ES-I3 (cell line): ENCODE measurements at regions not wholly inside any gene's neighbourhood (a gene's known extent, or its start where the extent isn't known, plus 50 kb on each side); places are given as distances from the start of the nearest gene placed in this dataset.

Experiments used
- H3K36me3 ChIP-seq: 2 replicates; pipeline ENCODE4 v1.6.1; 2013; ENCODE audit warnings: mild to moderate bottlenecking, low read length, control low read depth, moderate library complexity; ENCODE audit not compliant: insufficient read depth
- H3K4me1 ChIP-seq: 2 replicates; pipeline ENCODE4 v1.6.1; 2013; ENCODE audit warnings: mild to moderate bottlenecking, control low read depth, low read length; ENCODE audit not compliant: insufficient read depth
- H3K9ac ChIP-seq: 2 replicates; pipeline ENCODE4 v1.6.1; 2013; ENCODE audit warnings: low read depth, mild to moderate bottlenecking, low read length, moderate library complexity
- H3K9me3 ChIP-seq: 2 replicates; pipeline ENCODE4 v1.6.1; 2013; ENCODE audit warnings: mild to moderate bottlenecking, low read length, moderate library complexity; ENCODE audit not compliant: control insufficient read depth, insufficient read depth

GRCh38 chr16:85330006-85330693 lies 217.9 kb upstream of the CIBAR2 start:
- H3K4me1 ChIP-seq, result peaks cover 34% of the 10 kb centered on the region
- no peaks in the 10 kb centered on the region for H3K36me3 ChIP-seq
- H3K9me3 ChIP-seq, result no peaks in the 10 kb centered on the region
- 0 out of 2 replicates have a peak overlapping the region, but pooled peaks have one; percentile 16 for H3K9ac ChIP-seq

DNA sequence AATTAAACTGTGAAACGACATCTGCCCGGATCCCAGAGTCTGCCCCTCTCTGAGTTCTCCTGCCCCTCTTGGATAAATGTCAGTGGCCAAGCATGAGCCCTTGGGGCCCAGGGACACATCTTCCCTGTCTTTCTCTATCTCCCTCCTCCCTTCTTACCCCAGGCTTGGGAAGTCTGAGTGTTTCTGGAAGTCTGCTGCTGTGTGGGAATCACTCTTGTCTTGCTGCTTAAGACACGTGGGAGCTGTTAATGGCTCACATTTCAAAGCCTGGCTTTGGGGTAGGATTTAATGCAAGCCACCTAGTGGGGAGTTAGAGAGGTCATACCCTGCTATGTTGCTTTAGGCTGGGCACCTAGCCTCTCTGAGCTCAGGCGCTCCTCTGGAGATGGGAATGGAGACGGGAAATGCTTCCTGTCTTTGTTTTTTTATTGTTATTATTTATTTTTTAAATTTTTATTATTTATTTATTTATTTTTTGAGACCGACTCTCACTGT lies 218.5 kb upstream of the CIBAR2 start:
- H3K9ac ChIP-seq, result 0 out of 2 replicates have a peak overlapping the region, but pooled peaks have one; percentile 16

GRCh38 chr16:85331688-85332087 lies 219.4 kb upstream of the CIBAR2 start:
- Histone ChIP-seq H3K9me3 (no peaks in the 10 kb centered on the region), H3K4me1 (peaks cover 43% of the 10 kb centered on the region), H3K36me3 (no peaks in the 10 kb centered on the region), H3K9ac (no peak overlapping the region)

More for the DNA sequence above, 218.5 kb upstream of the CIBAR2 start:
- no peaks in the 10 kb centered on the region for H3K9me3 ChIP-seq
- H3K36me3 ChIP-seq, result no peaks in the 10 kb centered on the region
- peaks cover 39% of the 10 kb centered on the region for H3K4me1 ChIP-seq

DNA sequence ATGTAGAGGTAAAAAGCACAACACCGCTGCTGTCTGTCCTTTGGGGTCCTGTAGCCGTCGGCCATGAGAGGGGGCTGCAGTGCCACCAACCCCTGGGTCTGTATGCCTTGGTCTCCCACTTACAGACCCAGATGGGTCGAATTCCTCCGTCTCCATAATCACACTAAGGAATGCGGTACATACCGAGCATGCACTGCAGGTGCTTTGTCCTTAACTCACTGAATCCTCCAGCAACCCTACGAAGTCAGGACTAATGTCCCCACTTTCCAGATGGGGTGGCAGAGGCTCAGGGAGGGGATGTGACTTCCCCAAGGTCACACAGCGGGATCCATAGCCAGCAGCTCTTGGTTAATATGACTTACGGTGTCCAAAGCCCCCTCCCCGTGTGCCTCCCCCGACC lies 219.9 kb upstream of the CIBAR2 start:
- no peaks in the 10 kb centered on the region for H3K36me3 ChIP-seq
- H3K9me3 ChIP-seq, result no peaks in the 10 kb centered on the region
- no peak overlapping the region for H3K9ac ChIP-seq
- H3K4me1 ChIP-seq, result peaks cover 39% of the 10 kb centered on the region

- H3K9ac ChIP-seq, result no peak overlapping the region
- H3K36me3 ChIP-seq, result no peaks in the 10 kb centered on the region
- H3K9me3 ChIP-seq, result no peaks in the 10 kb centered on the region
- H3K4me1 ChIP-seq, result peaks cover 39% of the 10 kb centered on the region
These were observed 221.1 kb upstream of the CIBAR2 start for GRCh38 chr16:85333337-85333736.

DNA sequence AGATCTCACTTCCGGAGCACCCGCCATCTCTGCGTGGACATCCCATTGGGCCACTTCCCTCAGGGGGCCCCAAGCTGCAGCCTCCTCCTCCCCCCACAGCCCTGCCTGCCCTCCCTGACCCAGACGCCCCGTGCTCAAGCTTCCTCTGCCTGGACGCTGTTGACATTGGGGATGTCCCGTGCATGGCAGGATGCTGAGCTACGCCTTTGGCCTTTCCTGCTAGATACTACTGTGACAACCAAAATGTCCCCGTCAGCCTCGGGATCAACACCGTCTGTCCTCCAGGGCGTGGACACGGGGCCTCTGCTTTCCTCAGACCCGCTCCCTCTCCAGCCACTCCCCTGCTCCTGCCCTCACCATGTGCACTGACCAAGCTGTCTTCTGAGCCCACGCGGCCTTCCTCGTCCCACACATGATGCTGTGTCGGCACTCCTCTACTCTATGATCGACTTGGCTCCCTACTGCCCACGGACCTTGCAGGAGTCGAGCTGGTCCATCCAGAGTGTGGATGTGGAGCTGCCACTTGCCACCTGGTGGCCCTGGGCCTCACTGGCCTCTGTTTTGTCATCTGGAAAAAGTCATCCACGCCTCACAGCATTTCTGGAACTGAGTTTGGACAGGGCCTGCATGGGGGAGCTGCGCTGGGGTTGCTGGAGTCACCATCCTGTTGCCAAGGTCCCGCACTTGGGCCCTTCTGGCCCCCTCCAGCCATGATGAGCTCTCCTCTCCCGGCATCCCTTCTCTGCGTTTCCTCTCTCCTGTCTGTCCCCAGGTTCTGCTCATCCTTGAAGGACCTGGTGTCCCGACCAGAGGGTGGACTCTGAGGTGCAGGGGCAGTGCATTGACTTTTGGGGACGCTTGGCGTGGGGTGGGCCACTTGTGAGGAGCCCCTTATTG lies 221.7 kb upstream of the CIBAR2 start:
- Histone ChIP-seq H3K4me1 (peaks cover 39% of the 10 kb centered on the region), H3K9ac (no peak overlapping the region), H3K36me3 (no peaks in the 10 kb centered on the region), H3K9me3 (no peaks in the 10 kb centered on the region)

- Histone ChIP-seq H3K4me1 (peaks cover 37% of the 10 kb centered on the region), H3K9me3 (no peaks in the 10 kb centered on the region), H3K9ac (peak overlapping the region; percentile 34; the same call in 1 of the 2 replicates), H3K36me3 (no peaks in the 10 kb centered on the region)
These were observed 222.7 kb upstream of the CIBAR2 start for GRCh38 chr16:85334718-85335583.

GRCh38 chr16:85335584-85336491 lies 223.6 kb upstream of the CIBAR2 start:
- Histone ChIP-seq H3K9ac (no peak overlapping the region), H3K9me3 (no peaks in the 10 kb centered on the region), H3K36me3 (no peaks in the 10 kb centered on the region), H3K4me1 (peaks cover 30% of the 10 kb centered on the region)

GRCh38 chr16:85337910-85338637 lies 225.8 kb upstream of the CIBAR2 start:
- no peaks in the 10 kb centered on the region for H3K36me3 ChIP-seq
- H3K4me1 ChIP-seq, result peaks cover 24% of the 10 kb centered on the region
- no peaks in the 10 kb centered on the region for H3K9me3 ChIP-seq
- no peak overlapping the region for H3K9ac ChIP-seq

GRCh38 chr16:85338638-85338982 lies 226.3 kb upstream of the CIBAR2 start:
- Histone ChIP-seq H3K36me3 (no peaks in the 10 kb centered on the region), H3K9ac (no peak overlapping the region), H3K9me3 (no peaks in the 10 kb centered on the region), H3K4me1 (peaks cover 23% of the 10 kb centered on the region)

DNA sequence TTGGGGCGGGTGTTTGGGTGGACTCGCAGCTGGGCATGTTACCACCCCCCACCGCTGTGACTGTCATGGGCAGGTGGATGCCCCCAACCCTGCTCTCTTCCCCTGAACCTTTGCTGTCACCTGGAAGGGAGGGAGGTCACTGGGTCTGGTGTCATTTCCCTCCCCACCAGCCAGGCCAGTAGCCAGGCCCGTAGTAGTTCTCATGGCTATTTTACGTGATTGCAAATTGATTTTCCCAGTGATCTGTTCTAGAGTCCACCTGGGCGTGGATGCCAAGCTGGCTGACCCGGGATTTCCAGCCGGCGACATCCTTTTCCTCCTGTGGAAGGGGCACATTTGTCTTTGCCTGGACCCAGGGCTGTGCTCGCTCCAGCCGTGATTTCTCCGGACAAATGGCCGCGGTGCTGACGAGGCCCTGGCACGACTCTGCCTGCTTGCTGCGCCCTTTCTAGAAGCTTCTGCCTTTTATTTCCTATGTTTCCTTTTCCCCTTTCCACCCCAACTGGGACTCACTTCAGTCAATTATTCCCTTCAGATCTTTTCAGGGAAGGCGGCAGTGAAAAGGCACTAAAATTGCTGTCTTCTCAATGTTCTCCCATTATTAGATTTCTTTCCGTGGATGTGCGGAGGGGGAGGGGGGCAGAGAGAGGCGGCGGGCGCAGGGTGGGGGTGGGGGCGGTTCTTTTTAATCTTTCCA lies 226.9 kb upstream of the CIBAR2 start:
- Histone ChIP-seq H3K9ac (no peak overlapping the region), H3K9me3 (no peaks in the 10 kb centered on the region), H3K36me3 (no peaks in the 10 kb centered on the region), H3K4me1 (peaks cover 18% of the 10 kb centered on the region)

- Histone ChIP-seq H3K36me3 (no peaks in the 10 kb centered on the region), H3K9ac (no peak overlapping the region), H3K4me1 (no peaks in the 10 kb centered on the region), H3K9me3 (no peaks in the 10 kb centered on the region)
These were observed 229.9 kb upstream of the CIBAR2 start for GRCh38 chr16:85341972-85342695.
